ENCODE measurements at regions not wholly inside any gene's neighbourhood (a gene's known extent, or its start where the extent isn't known, plus 50 kb on each side); places are given as distances from the start of the nearest gene placed in this dataset.

DNA sequence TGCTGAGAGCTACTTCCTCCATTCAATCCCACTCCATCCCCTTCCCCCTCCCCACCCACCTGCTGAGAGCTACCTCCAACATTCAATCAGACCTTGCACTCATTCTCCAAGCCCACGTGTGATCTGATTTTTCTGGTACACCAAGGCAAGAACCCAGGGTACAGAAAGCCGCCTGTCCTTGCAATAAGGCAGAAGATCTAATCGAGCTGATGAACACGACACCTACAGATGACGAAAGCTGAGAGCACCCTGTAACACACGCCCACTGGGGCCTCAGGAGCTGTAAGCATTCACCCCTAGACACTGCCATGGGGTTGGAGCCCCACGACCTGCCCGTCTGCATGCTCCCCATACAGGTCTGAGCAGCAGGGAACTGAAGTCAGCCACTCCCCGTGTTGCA is 58.3 kb downstream of the TRIML1 start:
- no peak for ATAC-seq (replicated peaks)

GRCh38 chr4:188198982-188199792 is 59.9 kb downstream of the TRIML1 start:
- Mint-ChIP-seq H3K27me3 (no peaks in the 10 kb centered on the region), H3K27ac (no peak overlapping the region), H3K4me3 (no peak overlapping the region), H3K4me1 (no peaks in the 10 kb centered on the region), H3K9me3 (peaks cover 11 to 13% of the 10 kb centered on the region in 2 donors), H3K36me3 (no peaks in the 10 kb centered on the region)
- ATAC-seq (replicated peaks) (no peak), DNase-seq (no peak)

More for the DNA sequence above, 58.3 kb downstream of the TRIML1 start:
- Mint-ChIP-seq H3K27ac (no peak overlapping the region), H3K4me3 (no peak overlapping the region), H3K27me3 (no peaks in the 10 kb centered on the region), H3K9me3 (peaks cover 12 to 13% of the 10 kb centered on the region in 2 donors), H3K36me3 (no peaks in the 10 kb centered on the region), H3K4me1 (no peaks in the 10 kb centered on the region)
- no peak for DNase-seq

DNA sequence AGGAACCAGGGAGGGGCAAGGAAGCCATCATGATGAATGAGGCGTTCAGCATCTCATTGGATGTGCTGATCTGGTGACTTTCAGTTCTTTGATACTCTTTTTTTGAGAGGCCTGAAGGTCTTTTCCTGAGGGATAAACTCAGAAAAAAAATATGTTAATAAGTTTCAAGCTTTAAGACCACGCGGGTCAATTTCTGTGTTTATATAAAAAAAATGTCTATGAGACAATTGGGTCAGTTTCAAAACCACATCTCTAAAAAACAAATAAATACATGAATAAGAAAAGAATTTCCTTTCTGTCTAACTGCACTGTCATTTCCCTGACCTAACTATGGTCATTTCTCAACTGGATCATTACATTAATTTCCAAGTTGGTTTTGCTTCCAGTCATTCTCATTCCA is 62.6 kb downstream of the TRIML1 start:
- Mint-ChIP-seq H3K36me3 (no peaks in the 10 kb centered on the region), H3K4me1 (no peaks in the 10 kb centered on the region), H3K4me3 (no peak overlapping the region), H3K27me3 (no peaks in the 10 kb centered on the region), H3K9me3 (peaks cover 12 to 13% of the 10 kb centered on the region in 2 donors), H3K27ac (no peak overlapping the region)
- ATAC-seq (replicated peaks) (no peak), DNase-seq (no peak)

- no peaks in the 10 kb centered on the region for H3K4me1 Mint-ChIP-seq
- no peak for DNase-seq
These were observed 67.5 kb downstream of the TRIML1 start for GRCh38 chr4:188206783-188207182.

GRCh38 chr4:188214861-188215260 is 75.6 kb downstream of the TRIML1 start:
- no peak overlapping the region for H3K27ac Mint-ChIP-seq
- ATAC-seq (replicated peaks) (no peak), DNase-seq (no peak)
- H3K4me1 Mint-ChIP-seq: no peaks in the 10 kb centered on the region
- no peaks in the 10 kb centered on the region for H3K36me3 Mint-ChIP-seq
- no peak overlapping the region for H3K4me3 Mint-ChIP-seq
- H3K9me3 Mint-ChIP-seq: peaks cover 3 to 4% of the 10 kb centered on the region in 2 donors
- H3K27me3 Mint-ChIP-seq: no peaks in the 10 kb centered on the region

More at GRCh38 chr4:188206783-188207182, 67.5 kb downstream of the TRIML1 start:
- Mint-ChIP-seq H3K9me3 (peaks cover 12 to 18% of the 10 kb centered on the region in 2 donors), H3K4me3 (no peak overlapping the region), H3K27me3 (no peaks in the 10 kb centered on the region), H3K36me3 (no peaks in the 10 kb centered on the region), H3K27ac (no peak overlapping the region)
- no peak for ATAC-seq (replicated peaks)

- no peak for DNase-seq
- H3K36me3 Mint-ChIP-seq: no peaks in the 10 kb centered on the region
- H3K27me3 Mint-ChIP-seq: no peaks in the 10 kb centered on the region
- H3K4me1 Mint-ChIP-seq: no peaks in the 10 kb centered on the region
- H3K27ac Mint-ChIP-seq: no peak overlapping the region
- H3K9me3 Mint-ChIP-seq: peaks cover 0 to 3% of the 10 kb centered on the region in 2 donors
- H3K4me3 Mint-ChIP-seq: no peak overlapping the region
- no peak for ATAC-seq (replicated peaks)
These were observed 79.2 kb downstream of the TRIML1 start for GRCh38 chr4:188218392-188218791.

DNA sequence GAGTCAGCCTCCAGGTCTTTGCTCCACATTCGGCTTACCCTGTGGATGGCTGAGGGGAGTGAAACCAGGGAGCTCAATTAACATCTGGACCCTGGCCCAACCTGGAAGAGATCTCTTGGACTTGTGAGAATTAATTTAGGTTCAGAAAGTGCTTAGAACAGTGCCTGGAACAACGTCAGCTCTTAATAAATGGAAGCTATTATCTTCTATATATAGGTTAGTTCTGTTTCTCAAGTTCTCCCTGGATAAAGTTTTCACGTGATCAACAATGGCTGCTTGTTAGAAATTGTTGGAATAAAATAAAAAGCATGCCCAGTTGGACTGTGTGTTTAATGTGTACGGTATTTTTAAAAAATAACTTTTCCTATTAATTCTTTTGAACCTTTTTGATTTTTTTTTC is 80.8 kb downstream of the TRIML1 start:
- ATAC-seq (replicated peaks): no peak
- no peak for DNase-seq
- Mint-ChIP-seq H3K4me3 (no peak overlapping the region), H3K4me1 (no peaks in the 10 kb centered on the region), H3K27ac (no peak overlapping the region), H3K36me3 (no peaks in the 10 kb centered on the region), H3K9me3 (no peaks in the 10 kb centered on the region), H3K27me3 (no peaks in the 10 kb centered on the region)

- Mint-ChIP-seq H3K27me3 (no peaks in the 10 kb centered on the region), H3K9me3 (peaks cover 0 to 2% of the 10 kb centered on the region in 2 donors), H3K36me3 (no peaks in the 10 kb centered on the region), H3K27ac (no peak overlapping the region), H3K4me3 (no peak overlapping the region), H3K4me1 (no peaks in the 10 kb centered on the region)
- DNase-seq: no peak
- ATAC-seq (replicated peaks): no peak
These were observed 81.8 kb downstream of the TRIML1 start for GRCh38 chr4:188221090-188221489.

DNA sequence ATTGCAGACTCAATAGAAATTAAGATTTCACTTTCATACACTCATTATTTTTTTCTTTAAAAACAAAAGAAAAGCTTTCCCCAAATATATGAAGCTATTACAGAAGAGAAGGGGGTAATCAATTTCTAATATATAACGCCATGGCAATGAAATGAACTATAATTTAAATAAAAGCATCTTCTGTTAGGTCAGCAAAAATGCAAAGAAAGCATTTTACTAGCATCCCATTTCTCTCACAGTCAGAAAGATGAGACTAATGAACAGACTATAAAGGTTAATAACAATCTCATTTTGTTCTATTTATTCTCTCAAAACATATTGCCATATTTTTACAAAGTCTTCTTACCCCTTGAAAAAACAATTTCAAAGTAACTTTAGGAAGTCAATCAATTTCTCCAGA is 89.0 kb downstream of the TRIML1 start:
- H3K27me3 Mint-ChIP-seq: no peaks in the 10 kb centered on the region
- no peaks in the 10 kb centered on the region for H3K36me3 Mint-ChIP-seq
- H3K27ac Mint-ChIP-seq: no peak overlapping the region
- no peak overlapping the region for H3K4me3 Mint-ChIP-seq
- H3K4me1 Mint-ChIP-seq: no peaks in the 10 kb centered on the region
- DNase-seq (no peak), ATAC-seq (replicated peaks) (no peak)
- H3K9me3 Mint-ChIP-seq: peaks cover 1 to 2% of the 10 kb centered on the region in 2 donors

- DNase-seq (no peak), ATAC-seq (replicated peaks) (no peak)
- H3K4me3 Mint-ChIP-seq: no peak overlapping the region
- H3K4me1 Mint-ChIP-seq: no peaks in the 10 kb centered on the region
- H3K27me3 Mint-ChIP-seq: no peaks in the 10 kb centered on the region
- H3K9me3 Mint-ChIP-seq: peaks cover 0 to 4% of the 10 kb centered on the region in 2 donors
- H3K36me3 Mint-ChIP-seq: no peaks in the 10 kb centered on the region
- no peak overlapping the region for H3K27ac Mint-ChIP-seq
These were observed 93.2 kb downstream of the TRIML1 start for GRCh38 chr4:188232428-188232827.

DNA sequence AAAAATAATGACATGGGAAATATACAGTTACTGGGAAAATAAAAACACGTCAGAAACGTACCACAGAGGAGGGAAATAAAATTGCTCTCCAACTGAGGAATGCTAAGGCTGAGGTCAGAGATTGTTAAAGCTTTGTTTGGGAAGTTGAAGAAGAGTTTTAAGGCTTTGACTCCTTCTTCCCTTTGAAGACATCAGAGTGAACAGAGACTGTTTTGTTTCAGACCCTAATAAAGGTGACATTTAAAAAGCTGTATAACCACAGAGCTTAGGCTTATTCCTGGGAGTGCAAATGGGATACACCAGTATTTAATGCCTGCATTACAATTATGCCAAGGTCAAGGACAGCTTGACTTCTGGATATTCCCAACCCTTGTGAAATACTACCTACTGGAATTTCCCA is 102.8 kb downstream of the TRIML1 start:
- Mint-ChIP-seq H3K4me1 (no peaks in the 10 kb centered on the region), H3K36me3 (no peaks in the 10 kb centered on the region), H3K9me3 (peaks cover 0 to 6% of the 10 kb centered on the region in 2 donors), H3K27ac (no peak overlapping the region), H3K27me3 (no peaks in the 10 kb centered on the region), H3K4me3 (no peak overlapping the region)
- ATAC-seq (replicated peaks): no peak
- DNase-seq: no peak

- ATAC-seq (replicated peaks) (no peak), DNase-seq (no peak)
- no peaks in the 10 kb centered on the region for H3K4me1 Mint-ChIP-seq
- no peaks in the 10 kb centered on the region for H3K27me3 Mint-ChIP-seq
- no peak overlapping the region for H3K4me3 Mint-ChIP-seq
- H3K27ac Mint-ChIP-seq: no peak overlapping the region
- peaks cover 0 to 8% of the 10 kb centered on the region in 2 donors for H3K9me3 Mint-ChIP-seq
- no peaks in the 10 kb centered on the region for H3K36me3 Mint-ChIP-seq
These were observed 106.4 kb downstream of the TRIML1 start for GRCh38 chr4:188245651-188246050.

GRCh38 chr4:188246488-188246887 is 107.2 kb downstream of the TRIML1 start:
- Mint-ChIP-seq H3K27ac (no peak overlapping the region), H3K36me3 (no peaks in the 10 kb centered on the region), H3K4me3 (no peak overlapping the region), H3K4me1 (no peaks in the 10 kb centered on the region), H3K27me3 (no peaks in the 10 kb centered on the region), H3K9me3 (peaks cover 0 to 8% of the 10 kb centered on the region in 2 donors)
- ATAC-seq (replicated peaks) (no peak), DNase-seq (no peak)

GRCh38 chr4:188254211-188254610 is 115.0 kb downstream of the TRIML1 start:
- no peak for DNase-seq
- H3K4me3 Mint-ChIP-seq: no peak overlapping the region

GRCh38 chr4:188262464-188262863 is 123.2 kb downstream of the TRIML1 start:
- Mint-ChIP-seq H3K27ac (no peak overlapping the region), H3K27me3 (no peaks in the 10 kb centered on the region), H3K4me1 (no peaks in the 10 kb centered on the region), H3K36me3 (no peaks in the 10 kb centered on the region), H3K9me3 (peaks cover 7 to 17% of the 10 kb centered on the region in 2 donors), H3K4me3 (no peak overlapping the region)
- no peak for DNase-seq
- ATAC-seq (replicated peaks): no peak

More at GRCh38 chr4:188254211-188254610, 115.0 kb downstream of the TRIML1 start:
- Mint-ChIP-seq H3K27ac (no peak overlapping the region), H3K9me3 (peaks cover 2 to 6% of the 10 kb centered on the region in 2 donors), H3K36me3 (no peaks in the 10 kb centered on the region), H3K4me1 (no peaks in the 10 kb centered on the region), H3K27me3 (no peaks in the 10 kb centered on the region)
- ATAC-seq (replicated peaks): no peak

Data from stimulated activated naive B cell treated with anti-CD40 and anti-IgM and Interleukin-4, amounts not matched to agents 10 μg/mL and 1 μg/mL and 100 μg/mL, for 72 hours (primary cell).